K562 (cell line): ENCODE measurements at regions not wholly inside any gene's neighbourhood (a gene's known extent, or its start where the extent isn't known, plus 50 kb on each side); places are given as distances from the start of the nearest gene placed in this dataset.

ENCODE experiments used
- ATAC-seq: fragments of 200-7000 bp; cut with Tn5 transposase; 3 replicates; pipeline ENCODE4 v1.9.1; 2020; ENCODE audit warnings: moderate library complexity
- BruUV-seq: library from RNA; stranded (reverse); fragments of 400-500 nt; replicated peaks from 2 replicates; lab custom pipeline; 2021; lab: Mats Ljungman, UMichigan
- CTCF ChIA-PET: fragments of 300-600 bp; formaldehyde crosslinking; extraction: SDS; loops from one replicate; lab custom pipeline; 2021; ENCODE audit warnings: low intra/inter-chr PET ratio; lab: Yijun Ruan, JAX
- POLR2A ChIA-PET: fragments of 300-600, 350-650 bp; sonication (Branson Sonifier 250); formaldehyde crosslinking; extraction: SDS; loops from one replicate; lab custom pipeline; 2021; ENCODE audit warnings: antibody characterized with exemption, inconsistent platforms; lab: Yijun Ruan, JAX
- DNase-seq, 4 experiments: peaks; one replicate each; pipeline versions ENCODE4 v3.0.0 to v3.0.0-alpha.2; 2011 to 2018; ENCODE audit warnings: low spot score in 3 of 4, mixed read lengths in 3 of 4; ENCODE audit errors: extremely low read depth in 1 of 4
- FAIRE-seq: peaks from 2 replicates; lab custom pipeline; 2011; peaks lifted over from hg19 to GRCh38; lab: Jason Lieb, UNC
- H2AFZ ChIP-seq: 2 replicates; pipeline ENCODE4 v1.6.0; 2011; ENCODE audit warnings: low read depth, low read length, control low read depth, inconsistent platforms
- H3K27ac ChIP-seq: fragments of 200-600 bp; 3 replicates; pipeline ENCODE4 v1.8.0; 2011; ENCODE audit warnings: low read depth, mild to moderate bottlenecking, control low read depth, inconsistent platforms, low read length, moderate library complexity, mixed read lengths; ENCODE audit errors: extremely low read depth
- H3K27me3 ChIP-seq, 2 experiments: fragments of 300-600 bp in 1 of 2; 2 replicates in 1 of 2; 3 replicates in 1 of 2; pipeline versions ENCODE4 v1.6.0 to v1.8.0; 2011; ENCODE audit warnings: inconsistent platforms in 2 of 2, low read length in 2 of 2, mild to moderate bottlenecking in 1 of 2, mixed read lengths in 1 of 2, moderate library complexity in 1 of 2; ENCODE audit not compliant: control insufficient read depth in 2 of 2, insufficient read depth in 2 of 2
- H3K36me3 ChIP-seq: fragments of 300-600 bp; 3 replicates; pipeline ENCODE4 v1.8.0; 2011; ENCODE audit warnings: mild to moderate bottlenecking, low read length, inconsistent platforms; ENCODE audit not compliant: control insufficient read depth, insufficient read depth
- H3K4me1 ChIP-seq, 2 experiments: fragments of 200-600 bp in 1 of 2; replicated peaks in 1 of 2; 2 replicates in 1 of 2; 3 replicates in 1 of 2; pipeline versions ENCODE4 v1.5.1 to v1.8.0; 2011; ENCODE audit warnings: inconsistent platforms in 2 of 2, low read length in 2 of 2, mild to moderate bottlenecking in 1 of 2, mixed read lengths in 1 of 2, moderate library complexity in 1 of 2; ENCODE audit not compliant: control insufficient read depth in 2 of 2, insufficient read depth in 2 of 2
- H3K4me2 ChIP-seq: 2 replicates; pipeline ENCODE4 v1.6.1; 2011; ENCODE audit warnings: low read length, control low read depth, inconsistent platforms, mixed read lengths; ENCODE audit not compliant: insufficient read depth
- H3K4me3 ChIP-seq: fragments of 200-600 bp; sonication (generic), shearing (Covaris generic); 2 replicates; pipeline ENCODE4 v1.5.1; 2016; ENCODE audit warnings: control low read depth, inconsistent platforms
- H3K79me2 ChIP-seq: fragments of 200-600 bp; 3 replicates; pipeline ENCODE4 v1.8.0; 2011; ENCODE audit warnings: low read length, inconsistent platforms; ENCODE audit not compliant: control insufficient read depth, insufficient read depth
- H3K9ac ChIP-seq, 2 experiments: 2 replicates each; pipeline versions ENCODE4 v1.6.0 to v1.6.1; 2011; ENCODE audit warnings: low read depth in 2 of 2, low read length in 2 of 2, control low read depth in 1 of 2, inconsistent platforms in 1 of 2, mild to moderate bottlenecking in 1 of 2, mixed read lengths in 1 of 2; ENCODE audit not compliant: insufficient read depth in 1 of 2
- H3K9me1 ChIP-seq: one replicate; pipeline ENCODE4 v1.6.0; 2011; ENCODE audit warnings: inconsistent platforms, mild to moderate bottlenecking, low read length, moderate library complexity; ENCODE audit not compliant: control insufficient read depth, insufficient read depth
- H3K9me3 ChIP-seq: replicated peaks from 2 replicates; pipeline ENCODE4 v1.5.1; 2011; ENCODE audit warnings: low read depth, low read length, inconsistent platforms; ENCODE audit not compliant: control insufficient read depth, insufficient read depth
- H4K20me1 ChIP-seq: replicated peaks from 2 replicates; pipeline ENCODE4 v1.6.1; 2011; ENCODE audit warnings: low read length, inconsistent platforms, mixed read lengths; ENCODE audit not compliant: control insufficient read depth, insufficient read depth
- ARID3B ChIP-seq: fragments of 250-450 bp; sonication (Bioruptor Pico); IDR thresholded peaks from 2 replicates; pipeline ENCODE4 v1.4.0; 2020; ENCODE audit warnings: borderline replicate concordance
- CEBPG ChIP-seq, 3 experiments: fragments of 200-800 bp in 1 of 3; sonication (Bioruptor generic) in 1 of 3; sonication (generic) in 1 of 3; formaldehyde crosslinking in 1 of 3; IDR thresholded peaks in 2 of 3; conservative IDR thresholded peaks in 1 of 3; 2 replicates each; pipeline versions ENCODE4 v1.6.1 to v1.8.0; 2016 to 2022; ENCODE audit warnings: missing compliant biosample characterization in 2 of 3, missing genetic modification characterization in 2 of 3, mild to moderate bottlenecking in 1 of 3, missing genetic modification reagents in 1 of 3
- EHMT2 ChIP-seq: fragments of 450-650 bp; IDR thresholded peaks from 2 replicates; pipeline ENCODE4 v1.6.1; 2018; ENCODE audit warnings: antibody characterized with exemption
- FUS ChIP-seq: fragments of 200-400 bp; formaldehyde crosslinking; optimal IDR thresholded peaks from 2 replicates; pipeline ENCODE3; 2017; ENCODE audit warnings: low read depth, low read length
- ID3 ChIP-seq, 2 experiments: fragments of 250-450 bp in 1 of 2; fragments of 450-650 bp in 1 of 2; sonication (Bioruptor Pico) in 1 of 2; IDR thresholded peaks; 2 replicates each; pipeline versions ENCODE4 v1.6.1 to v1.8.0; 2016 to 2021; ENCODE audit warnings: mild to moderate bottlenecking in 2 of 2, moderate library complexity in 2 of 2, missing compliant biosample characterization in 1 of 2, missing genetic modification characterization in 1 of 2
- IRF9 ChIP-seq: fragments of 450-650 bp; IDR thresholded peaks from 2 replicates; pipeline ENCODE4 v1.6.1; 2016; ENCODE audit warnings: missing biosample characterization, missing genetic modification characterization
- PRDM10 ChIP-seq: fragments of 450-650 bp; IDR thresholded peaks from 2 replicates; pipeline ENCODE4 v1.6.1; 2018; ENCODE audit not compliant: partially characterized antibody
- SIN3B ChIP-seq: fragments of 450-650 bp; IDR thresholded peaks from 2 replicates; pipeline ENCODE4 v1.6.1; 2017; ENCODE audit warnings: low read depth, mild to moderate bottlenecking, moderate library complexity
- SMARCC2 ChIP-seq: fragments of 450-650 bp; IDR thresholded peaks from 2 replicates; pipeline ENCODE4 v1.6.1; 2017; ENCODE audit warnings: antibody characterized with exemption, moderate library complexity, mild to moderate bottlenecking, low read depth
- ZBTB7A ChIP-seq: IDR thresholded peaks from 2 replicates; pipeline ENCODE4 v1.6.1; 2011; ENCODE audit warnings: low read depth, mild to moderate bottlenecking, low read length, moderate library complexity, borderline replicate concordance; ENCODE audit not compliant: control insufficient read depth
- ZKSCAN8 ChIP-seq: fragments of 200-800 bp; sonication (Bioruptor generic); IDR thresholded peaks from 2 replicates; pipeline ENCODE4 v1.6.1; 2016; ENCODE audit warnings: missing genetic modification characterization, missing compliant biosample characterization
- ZNF133 ChIP-seq: fragments of 250-450 bp; sonication (Bioruptor Pico); IDR thresholded peaks from 2 replicates; pipeline ENCODE4 v1.4.0; 2020; ENCODE audit warnings: mild to moderate bottlenecking
- ZNF384 ChIP-seq: IDR thresholded peaks from 2 replicates; pipeline ENCODE4 v1.6.1; 2012; ENCODE audit warnings: low read depth, low read length, improper control_type of control experiment
- WGBS: fragments of 100-300 bp; shearing (Covaris generic); methylation state at CpG from one replicate; pipeline ENCODE4 v1.1.6; 2016; ENCODE audit warnings: low coverage, mixed read lengths; ENCODE audit not compliant: insufficient coverage; ENCODE audit errors: missing lambda C conversion rate; 5-methylcytosine and 5-hydroxymethylcytosine counted together
- in situ Hi-C: fragments of 300-500 bp; cut with MboI; formaldehyde crosslinking; loops from 4 replicates; pipeline ENCODE4 v1.15.0; 2018; ENCODE audit warnings: inconsistent platforms, mixed read lengths
- intact Hi-C: fragments of 100-400 bp; cut with micrococcal nuclease; formaldehyde crosslinking; loops from 2 replicates; pipeline ENCODE4 v1.14.2; 2022

- Histone ChIP-seq H3K4me3 (no peak overlapping the region), H3K9me3 (peaks cover 3% of the 10 kb centered on the region; the same call in 1 of the 2 replicates), H3K9me1 (no peaks in the 10 kb centered on the region), H3K9ac (peak overlapping the region; percentile 17 to 63; a peak in 2 of 4 replicates), H3K36me3 (no peaks in the 10 kb centered on the region), H3K27me3 (no peaks in the 10 kb centered on the region), H2AFZ (peak overlapping the region; percentile 93), H3K27ac (peak overlapping the region; percentile 77), H3K4me2 (peak overlapping the region; percentile 77), H4K20me1 (no peaks in the 10 kb centered on the region), H3K4me1 (peaks cover 9 to 53% of the 10 kb centered on the region in 2 experiments), H3K79me2 (no peaks in the 10 kb centered on the region)
- ChIA-PET POLR2A (no interaction called here), CTCF (no interaction called here)
- BruUV-seq = no TSS peak
- ATAC-seq (peak; percentile 64), DNase-seq (peak in 1 of 4 experiments; percentile 56), FAIRE-seq (peak; percentile 46)
- in situ Hi-C loops (loop anchor here (5.0 kb wide), 1 partner anchor 59 kb away; no protein-coding TSS in a partner anchor), intact Hi-C loops (loop anchor here (5.0 kb wide), 1 partner anchor 61 kb away; no protein-coding TSS in a partner anchor)
- 24% methylated on average over 6 of the region's 6 CpGs for WGBS
- TF ChIP-seq SMARCC2 (no peak), SIN3B (no peak), FUS (no peak), ZBTB7A (no peak), EHMT2 (no peak), ZNF384 (peak; percentile 45; the same call in 1 of the 2 replicates), ZKSCAN8 (no peak), IRF9 (tag) (peak; percentile 50; the same call in 1 of the 2 replicates), ARID3B (no peak), CEBPG (CRISPR knock-in tag; IDR thresholded peaks at IDR 0.05) (no peak; the same call in 1 of the 2 replicates), CEBPG (tag; conservative IDR thresholded peaks at IDR 0.05 in 1 of 2, IDR thresholded peaks at IDR 0.05 in 1 of 2) (peak; percentile 79 to 93), ZNF133 (no peak), ID3 (CRISPR knock-in tag; IDR thresholded peaks at IDR 0.05) (no peak), ID3 (tag; IDR thresholded peaks at IDR 0.05) (peak; percentile 91), PRDM10 (peak; percentile 91)
Measured at GRCh38 chr3:143182866-143183664, 63.5 kb downstream of the CHST2 start.
